ENCODE measurements at regions not wholly inside any gene's neighbourhood (a gene's known extent, or its start where the extent isn't known, plus 50 kb on each side); places are given as distances from the start of the nearest gene placed in this dataset.
"Not testable (repeated sequence)": the region's sequence is repeated elsewhere in the genome, so short reads cannot be mapped to it uniquely, and the experiment has no call there.

- not testable (repeated sequence) for TF ChIP-seq EZH2 (IDR thresholded peaks at IDR 0.05; ENCODE audit: borderline replicate concordance, low read depth, low read length, poor library complexity, severe bottlenecking); CTCF (conservative IDR thresholded peaks at IDR 0.05; ENCODE audit: low read depth, low read length)
These were observed 1319.1 kb downstream of the DSC3 start for GRCh38 chr18:29723486-29723885.

Data from A673 (cell line).